ENCODE measurements at regions not wholly inside any gene's neighbourhood (a gene's known extent, or its start where the extent isn't known, plus 50 kb on each side); places are given as distances from the start of the nearest gene placed in this dataset.

DNA sequence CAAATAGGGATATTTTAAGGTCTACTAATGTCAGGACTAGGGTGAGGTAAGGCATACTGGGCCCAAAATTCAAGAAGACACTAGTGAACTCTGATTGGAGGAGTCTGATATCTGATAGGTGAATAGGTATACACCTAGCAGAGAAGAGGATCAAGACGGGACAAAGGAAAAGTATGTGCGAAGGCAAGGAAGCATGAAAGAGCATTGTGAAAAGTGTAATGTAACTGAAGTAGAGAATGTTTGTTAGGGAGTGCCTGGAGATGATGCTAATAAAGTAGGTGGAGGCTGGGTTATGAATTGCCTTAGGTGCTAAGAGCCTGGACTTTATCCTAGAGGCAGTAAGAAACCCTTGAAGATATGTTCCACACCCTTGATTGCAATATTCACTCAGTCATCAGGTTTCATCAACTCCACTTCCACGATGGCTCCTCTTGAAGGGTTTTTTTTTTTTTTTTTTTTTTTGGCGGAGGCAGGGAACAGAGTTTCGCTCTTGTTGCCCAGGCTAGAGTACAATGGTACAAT, 49.9 kb upstream of the XIAP start:
- H3K4me3 ChIP-seq (ENCODE audit: low read depth, low read length) = no peak overlapping the region
- no peak for DNase-seq (ENCODE audit: low read depth)
- TF ChIP-seq, protein P1, sequence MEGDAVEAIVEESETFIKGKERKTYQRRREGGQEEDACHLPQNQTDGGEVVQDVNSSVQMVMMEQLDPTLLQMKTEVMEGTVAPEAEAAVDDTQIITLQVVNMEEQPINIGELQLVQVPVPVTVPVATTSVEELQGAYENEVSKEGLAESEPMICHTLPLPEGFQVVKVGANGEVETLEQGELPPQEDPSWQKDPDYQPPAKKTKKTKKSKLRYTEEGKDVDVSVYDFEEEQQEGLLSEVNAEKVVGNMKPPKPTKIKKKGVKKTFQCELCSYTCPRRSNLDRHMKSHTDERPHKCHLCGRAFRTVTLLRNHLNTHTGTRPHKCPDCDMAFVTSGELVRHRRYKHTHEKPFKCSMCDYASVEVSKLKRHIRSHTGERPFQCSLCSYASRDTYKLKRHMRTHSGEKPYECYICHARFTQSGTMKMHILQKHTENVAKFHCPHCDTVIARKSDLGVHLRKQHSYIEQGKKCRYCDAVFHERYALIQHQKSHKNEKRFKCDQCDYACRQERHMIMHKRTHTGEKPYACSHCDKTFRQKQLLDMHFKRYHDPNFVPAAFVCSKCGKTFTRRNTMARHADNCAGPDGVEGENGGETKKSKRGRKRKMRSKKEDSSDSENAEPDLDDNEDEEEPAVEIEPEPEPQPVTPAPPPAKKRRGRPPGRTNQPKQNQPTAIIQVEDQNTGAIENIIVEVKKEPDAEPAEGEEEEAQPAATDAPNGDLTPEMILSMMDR (IDR thresholded peaks at IDR 0.05; ENCODE audit: insufficient read depth, low read depth, low read length, missing control alignments) = no peak

All from GM12865 (cell line).